Loucy (cell line): ENCODE measurements at regions not wholly inside any gene's neighbourhood (a gene's known extent, or its start where the extent isn't known, plus 50 kb on each side); places are given as distances from the start of the nearest gene placed in this dataset.

Experiments
- CTCF ChIP-seq: fragments of 200-600 bp; sonication (generic); conservative IDR thresholded peaks from 2 replicates; pipeline ENCODE4 v1.5.1; 2014; ENCODE audit warnings: mild to moderate bottlenecking, antibody characterized with exemption, low read length
- EZH2phosphoT487 ChIP-seq: fragments of 200-600 bp; IDR thresholded peaks from 2 replicates; pipeline ENCODE4 v1.6.1; 2018; ENCODE audit warnings: antibody characterized with exemption, mild to moderate bottlenecking, moderate library complexity, borderline replicate concordance

- TF ChIP-seq CTCF = no peak
- no peak for TF ChIP-seq EZH2phosphoT487
These were observed 1097.8 kb downstream of the TTLL7 start for GRCh38 chr1:82901118-82901517.
